Central memory CD8-positive, alpha-beta T cell (primary cell): ENCODE measurements at regions not wholly inside any gene's neighbourhood (a gene's known extent, or its start where the extent isn't known, plus 50 kb on each side); places are given as distances from the start of the nearest gene placed in this dataset.
"Not testable (repeated sequence)": the region's sequence is repeated elsewhere in the genome, so short reads cannot be mapped to it uniquely, and the experiment has no call there.

ENCODE experiments used
- ATAC-seq: fragments of 150-1000 bp; cut with Tn5 transposase; replicated peaks from 2 replicates; pipeline ENCODE4 v1.10.0; 2022; ENCODE audit warnings: mild to moderate bottlenecking, moderate FRiP score, moderate number of reproducible peaks; ENCODE audit not compliant: poor library complexity, severe bottlenecking; ENCODE audit errors: extremely low read depth
- DNase-seq, 2 donors: peaks; one replicate each; pipeline ENCODE4 v3.0.0; 2021; ENCODE audit warnings: low spot score in 2 of 2
- H3K27ac Mint-ChIP-seq: one replicate; pipeline ENCODE4 v1.8.0; 2022; ENCODE audit warnings: low read depth, mild to moderate bottlenecking, moderate library complexity, mixed read lengths
- H3K27me3 Mint-ChIP-seq: one replicate; pipeline ENCODE4 v1.8.0; 2022; ENCODE audit warnings: mixed read lengths
- H3K36me3 Mint-ChIP-seq: one replicate; pipeline ENCODE4 v1.8.0; 2022; ENCODE audit warnings: mild to moderate bottlenecking, moderate library complexity, mixed read lengths; ENCODE audit not compliant: insufficient read depth
- H3K4me1 Mint-ChIP-seq: one replicate; pipeline ENCODE4 v1.8.0; 2022; ENCODE audit warnings: mixed read lengths
- H3K4me3 Mint-ChIP-seq: one replicate; pipeline ENCODE4 v1.8.0; 2022; ENCODE audit warnings: mild to moderate bottlenecking, moderate library complexity, mixed read lengths
- H3K9me3 Mint-ChIP-seq: one replicate; pipeline ENCODE4 v1.8.0; 2022; ENCODE audit warnings: mixed read lengths

DNA sequence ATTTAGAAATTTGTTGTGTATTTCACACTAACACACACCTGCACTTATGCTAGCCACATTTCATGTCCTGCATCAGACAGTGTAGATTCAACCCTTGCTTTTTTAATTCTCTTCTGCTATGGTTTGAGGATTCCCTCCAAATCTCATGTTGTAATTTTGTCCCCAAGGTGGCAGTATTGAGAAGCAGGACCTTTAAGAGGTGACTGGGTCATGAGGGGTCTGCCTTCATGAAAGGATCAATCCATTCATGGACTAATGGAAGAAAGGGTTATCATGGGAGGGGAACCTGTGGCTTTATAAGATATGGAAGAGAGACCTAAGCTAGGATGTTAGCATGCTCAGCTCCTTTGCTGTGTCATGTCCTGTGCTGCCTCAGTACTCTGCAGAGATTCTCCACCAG lies 1032.2 kb downstream of the CDH11 start:
- no peak overlapping the region for H3K4me3 Mint-ChIP-seq
- no peaks in the 10 kb centered on the region for H3K27me3 Mint-ChIP-seq
- no peaks in the 10 kb centered on the region for H3K4me1 Mint-ChIP-seq
- H3K36me3 Mint-ChIP-seq: no peaks in the 10 kb centered on the region
- DNase-seq (no peak), ATAC-seq (no peak)
- no peak overlapping the region for H3K27ac Mint-ChIP-seq
- H3K9me3 Mint-ChIP-seq: peaks cover 19% of the 10 kb centered on the region

- H3K4me3 Mint-ChIP-seq: no peak overlapping the region
- ATAC-seq (no peak), DNase-seq (no peak)
- peaks cover 18% of the 10 kb centered on the region for H3K9me3 Mint-ChIP-seq
- no peak overlapping the region for H3K27ac Mint-ChIP-seq
- no peaks in the 10 kb centered on the region for H3K27me3 Mint-ChIP-seq
- H3K4me1 Mint-ChIP-seq: no peaks in the 10 kb centered on the region
- no peaks in the 10 kb centered on the region for H3K36me3 Mint-ChIP-seq
Observed at GRCh38 chr16:64088838-64089237, 1033.0 kb downstream of the CDH11 start.

DNA sequence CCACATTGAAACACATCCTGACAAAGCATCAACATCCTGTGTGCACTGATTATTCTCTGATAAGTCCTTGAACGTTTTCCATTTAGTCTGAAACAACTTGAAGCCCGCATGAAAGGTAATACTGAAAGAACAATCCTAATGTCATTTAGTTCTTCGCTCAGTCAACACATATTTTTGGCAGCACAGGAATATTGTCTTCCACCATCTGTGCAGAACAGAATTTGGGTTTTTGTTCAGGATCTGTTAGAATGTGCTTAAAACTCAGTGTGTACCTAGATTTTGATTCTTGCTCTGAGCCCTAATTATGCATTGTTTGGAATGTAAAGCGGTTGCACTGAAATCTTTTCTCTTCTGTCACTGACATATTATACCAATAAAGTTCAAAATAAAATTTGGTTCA lies 1036.6 kb downstream of the CDH11 start:
- H3K27me3 Mint-ChIP-seq: no peaks in the 10 kb centered on the region
- no peaks in the 10 kb centered on the region for H3K4me1 Mint-ChIP-seq

GRCh38 chr16:64084706-64085105 lies 1037.2 kb downstream of the CDH11 start:
- Mint-ChIP-seq H3K27me3 (no peaks in the 10 kb centered on the region), H3K36me3 (no peaks in the 10 kb centered on the region), H3K4me1 (no peaks in the 10 kb centered on the region), H3K27ac (no peak overlapping the region), H3K4me3 (no peak overlapping the region), H3K9me3 (peaks cover 13% of the 10 kb centered on the region)
- DNase-seq: no peak
- ATAC-seq: no peak

More for the DNA sequence above, 1036.6 kb downstream of the CDH11 start:
- Mint-ChIP-seq H3K4me3 (no peak overlapping the region), H3K36me3 (no peaks in the 10 kb centered on the region), H3K9me3 (peaks cover 9% of the 10 kb centered on the region), H3K27ac (no peak overlapping the region)
- DNase-seq: no peak
- no peak for ATAC-seq

GRCh38 chr16:64083428-64084129 lies 1038.3 kb downstream of the CDH11 start:
- DNase-seq (no peak), ATAC-seq (no peak)
- H3K4me3 Mint-ChIP-seq: no peak overlapping the region
- H3K27me3 Mint-ChIP-seq: no peaks in the 10 kb centered on the region
- H3K9me3 Mint-ChIP-seq: peaks cover 16% of the 10 kb centered on the region
- no peaks in the 10 kb centered on the region for H3K36me3 Mint-ChIP-seq
- H3K27ac Mint-ChIP-seq: no peak overlapping the region
- no peaks in the 10 kb centered on the region for H3K4me1 Mint-ChIP-seq

GRCh38 chr16:64077242-64077641 lies 1044.6 kb downstream of the CDH11 start:
- H3K36me3 Mint-ChIP-seq: no peaks in the 10 kb centered on the region
- ATAC-seq (no peak), DNase-seq (no peak)
- no peak overlapping the region for H3K4me3 Mint-ChIP-seq
- peaks cover 16% of the 10 kb centered on the region for H3K9me3 Mint-ChIP-seq
- no peak overlapping the region for H3K27ac Mint-ChIP-seq
- no peaks in the 10 kb centered on the region for H3K4me1 Mint-ChIP-seq
- no peaks in the 10 kb centered on the region for H3K27me3 Mint-ChIP-seq

DNA sequence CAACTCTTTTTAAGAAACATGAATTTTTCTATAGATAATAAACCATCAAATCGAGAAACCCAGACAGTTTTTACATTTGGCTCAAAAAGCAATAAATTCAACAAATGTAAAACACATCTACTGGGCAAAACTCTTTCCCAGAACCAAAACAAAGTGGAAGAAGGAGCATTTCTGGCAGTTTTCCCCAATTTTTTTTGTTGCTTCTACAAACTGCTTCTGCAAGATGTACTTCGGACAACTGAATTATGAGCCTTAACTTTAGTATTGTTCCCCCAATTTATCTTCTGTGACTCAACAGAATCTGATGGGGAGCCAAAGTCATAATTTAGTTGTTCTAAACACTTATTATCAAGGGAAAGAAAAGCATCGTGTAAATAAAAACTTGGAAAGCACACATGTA lies 1047.2 kb downstream of the CDH11 start:
- H3K36me3 Mint-ChIP-seq: no peaks in the 10 kb centered on the region
- DNase-seq (no peak), ATAC-seq (no peak)
- no peak overlapping the region for H3K4me3 Mint-ChIP-seq
- H3K27me3 Mint-ChIP-seq: no peaks in the 10 kb centered on the region
- no peak overlapping the region for H3K27ac Mint-ChIP-seq
- H3K4me1 Mint-ChIP-seq: no peaks in the 10 kb centered on the region
- peaks cover 25% of the 10 kb centered on the region for H3K9me3 Mint-ChIP-seq

DNA sequence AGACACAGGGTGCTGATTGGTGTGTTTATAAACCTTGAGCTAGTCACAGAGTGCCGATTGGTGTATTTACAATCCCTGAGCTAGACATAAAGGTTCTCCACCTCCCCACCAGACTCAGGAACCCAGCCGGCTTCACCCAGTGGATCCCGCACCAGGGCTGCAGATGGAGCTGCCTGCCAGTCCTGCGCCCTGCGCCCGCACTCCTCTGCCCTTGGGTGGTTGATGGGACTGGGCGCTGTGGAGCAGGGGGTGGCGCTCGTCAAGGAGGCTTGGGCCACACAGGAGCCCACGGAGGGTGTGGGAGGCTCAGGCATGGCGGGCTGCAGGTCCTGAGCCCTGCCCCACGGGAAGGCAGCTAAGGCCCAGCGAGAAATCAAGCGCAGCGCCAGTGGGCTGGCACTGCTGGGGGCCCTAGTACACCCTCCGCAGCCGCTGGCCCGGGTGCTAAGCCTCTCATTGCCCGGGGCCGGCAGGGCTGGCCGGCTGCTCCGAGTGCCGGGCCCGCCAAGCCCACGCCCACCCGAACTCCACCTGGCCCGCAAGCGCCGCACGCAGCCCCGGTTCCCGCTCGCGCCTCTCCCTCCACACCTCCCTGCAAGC lies 1049.6 kb downstream of the CDH11 start:
- DNase-seq, H3K4me3 Mint-ChIP-seq, ATAC-seq, H3K4me1 Mint-ChIP-seq, H3K27ac Mint-ChIP-seq, H3K36me3 Mint-ChIP-seq, H3K27me3 Mint-ChIP-seq: not testable (repeated sequence)
- peaks cover 27% of the 10 kb centered on the region for H3K9me3 Mint-ChIP-seq

- Mint-ChIP-seq H3K36me3 (no peaks in the 10 kb centered on the region), H3K4me3 (no peak overlapping the region), H3K27me3 (no peaks in the 10 kb centered on the region), H3K9me3 (peaks cover 16% of the 10 kb centered on the region), H3K27ac (no peak overlapping the region), H3K4me1 (no peaks in the 10 kb centered on the region)
- no peak for ATAC-seq
- DNase-seq: no peak
Observed at GRCh38 chr16:64065523-64065922, 1056.3 kb downstream of the CDH11 start.

- H3K27ac Mint-ChIP-seq: no peak overlapping the region
- no peaks in the 10 kb centered on the region for H3K4me1 Mint-ChIP-seq
- H3K36me3 Mint-ChIP-seq: no peaks in the 10 kb centered on the region
- DNase-seq (no peak), ATAC-seq (no peak)
- peaks cover 5% of the 10 kb centered on the region for H3K9me3 Mint-ChIP-seq
- H3K4me3 Mint-ChIP-seq: no peak overlapping the region
- H3K27me3 Mint-ChIP-seq: no peaks in the 10 kb centered on the region
Observed at GRCh38 chr16:64061621-64062020, 1060.2 kb downstream of the CDH11 start.

DNA sequence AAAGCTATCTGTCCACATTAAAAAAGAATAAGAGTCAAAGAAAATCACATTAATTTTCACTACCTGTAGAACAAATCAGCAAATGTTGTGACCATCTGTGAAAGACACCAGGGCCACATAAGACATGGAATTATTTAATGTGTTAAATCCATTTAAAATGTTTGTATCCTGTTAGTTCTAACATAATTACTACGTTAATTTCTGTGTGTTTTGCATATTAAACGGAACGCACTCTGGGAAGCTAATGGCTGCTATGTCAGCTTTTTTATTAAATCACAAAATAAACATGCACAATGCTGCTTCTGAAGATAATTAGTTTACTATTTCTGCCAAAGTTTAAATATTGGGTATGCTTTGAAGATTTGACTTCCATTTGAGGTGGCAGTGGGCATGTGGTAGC lies 1061.2 kb downstream of the CDH11 start:
- Mint-ChIP-seq H3K27ac (no peak overlapping the region), H3K4me1 (no peaks in the 10 kb centered on the region), H3K9me3 (peaks cover 5% of the 10 kb centered on the region), H3K27me3 (no peaks in the 10 kb centered on the region), H3K4me3 (no peak overlapping the region), H3K36me3 (no peaks in the 10 kb centered on the region)
- DNase-seq (no peak), ATAC-seq (no peak)

GRCh38 chr16:64058685-64059084 lies 1063.2 kb downstream of the CDH11 start:
- ATAC-seq (no peak), DNase-seq (no peak)
- no peaks in the 10 kb centered on the region for H3K36me3 Mint-ChIP-seq

GRCh38 chr16:64051824-64052223 lies 1070.0 kb downstream of the CDH11 start:
- no peak for ATAC-seq
- Mint-ChIP-seq H3K36me3 (no peaks in the 10 kb centered on the region), H3K9me3 (peaks cover 22% of the 10 kb centered on the region), H3K4me3 (no peak overlapping the region), H3K4me1 (no peaks in the 10 kb centered on the region), H3K27me3 (no peaks in the 10 kb centered on the region), H3K27ac (no peak overlapping the region)
- DNase-seq: no peak

More at GRCh38 chr16:64058685-64059084, 1063.2 kb downstream of the CDH11 start:
- peaks cover 5% of the 10 kb centered on the region for H3K9me3 Mint-ChIP-seq
- H3K27me3 Mint-ChIP-seq: no peaks in the 10 kb centered on the region
- no peaks in the 10 kb centered on the region for H3K4me1 Mint-ChIP-seq
- H3K4me3 Mint-ChIP-seq: no peak overlapping the region
- no peak overlapping the region for H3K27ac Mint-ChIP-seq
